K562 (cell line): ENCODE measurements at regions not wholly inside any gene's neighbourhood (a gene's known extent, or its start where the extent isn't known, plus 50 kb on each side); places are given as distances from the start of the nearest gene placed in this dataset.

Source experiments
- DNMT1 ChIP-seq: fragments of 450-650 bp; IDR thresholded peaks from 2 replicates; pipeline ENCODE4 v1.6.1; 2016; ENCODE audit warnings: antibody characterized with exemption, mild to moderate bottlenecking
- FOXA3 ChIP-seq, 2 experiments: fragments of 450-650 bp in 1 of 2; sonication (generic) in 1 of 2; formaldehyde crosslinking; IDR thresholded peaks in 1 of 2; conservative IDR thresholded peaks in 1 of 2; 2 replicates each; pipeline versions ENCODE4 v1.4.0 to v1.8.0; 2020 to 2022; ENCODE audit warnings: mild to moderate bottlenecking in 2 of 2, missing genetic modification reagents in 1 of 2
- HOMEZ ChIP-seq: fragments of 250-450 bp; sonication (Bioruptor Pico); IDR thresholded peaks from 2 replicates; pipeline ENCODE4 v1.4.0; 2020; ENCODE audit warnings: mild to moderate bottlenecking, moderate library complexity
- HOXB6 ChIP-seq: fragments of 250-450 bp; sonication (Bioruptor Pico); IDR thresholded peaks from 2 replicates; pipeline ENCODE4 v1.5.1; 2022; ENCODE audit warnings: mild to moderate bottlenecking, borderline replicate concordance
- KDM1A ChIP-seq, 2 experiments: fragments of 450-650 bp; IDR thresholded peaks; 2 replicates each; pipeline ENCODE4 v1.6.1; 2016; ENCODE audit warnings: mild to moderate bottlenecking in 2 of 2
- SPI1 ChIP-seq: IDR thresholded peaks from 2 replicates; pipeline ENCODE4 v1.6.1; 2011; ENCODE audit warnings: low read depth, low read length, control low read depth, borderline replicate concordance
- ZNF274 ChIP-seq: IDR thresholded peaks from 2 replicates; pipeline ENCODE4 v1.6.1; 2011; ENCODE audit warnings: low read depth, mild to moderate bottlenecking, low read length, moderate library complexity, borderline replicate concordance
- TF ChIP-seq, protein P1 (sequence below), 3 experiments: IDR thresholded peaks in 2 of 3; conservative IDR thresholded peaks in 1 of 3; 2 replicates each; pipeline ENCODE4 v1.5.1; 2011 to 2012; ENCODE audit warnings: low read length in 3 of 3, mild to moderate bottlenecking in 3 of 3, control low read depth in 2 of 3, improper control_type of control experiment in 1 of 3, inconsistent platforms in 1 of 3, low read depth in 1 of 3, mixed read lengths in 1 of 3, moderate library complexity in 1 of 3; ENCODE audit not compliant: insufficient read depth in 2 of 3

GRCh38 chr2:104340162-104340561 is 513.8 kb upstream of the POU3F3 start:
- TF ChIP-seq DNMT1 (no peak), SPI1 (no peak), HOXB6 (no peak), FOXA3 (CRISPR knock-in tag; conservative IDR thresholded peaks at IDR 0.05 in 1 of 2, IDR thresholded peaks at IDR 0.05 in 1 of 2) (no peak), ZNF274 (no peak), KDM1A (IDR thresholded peaks at IDR 0.05) (no peak), HOMEZ (CRISPR knock-in tag) (no peak)
- TF ChIP-seq, protein P1, sequence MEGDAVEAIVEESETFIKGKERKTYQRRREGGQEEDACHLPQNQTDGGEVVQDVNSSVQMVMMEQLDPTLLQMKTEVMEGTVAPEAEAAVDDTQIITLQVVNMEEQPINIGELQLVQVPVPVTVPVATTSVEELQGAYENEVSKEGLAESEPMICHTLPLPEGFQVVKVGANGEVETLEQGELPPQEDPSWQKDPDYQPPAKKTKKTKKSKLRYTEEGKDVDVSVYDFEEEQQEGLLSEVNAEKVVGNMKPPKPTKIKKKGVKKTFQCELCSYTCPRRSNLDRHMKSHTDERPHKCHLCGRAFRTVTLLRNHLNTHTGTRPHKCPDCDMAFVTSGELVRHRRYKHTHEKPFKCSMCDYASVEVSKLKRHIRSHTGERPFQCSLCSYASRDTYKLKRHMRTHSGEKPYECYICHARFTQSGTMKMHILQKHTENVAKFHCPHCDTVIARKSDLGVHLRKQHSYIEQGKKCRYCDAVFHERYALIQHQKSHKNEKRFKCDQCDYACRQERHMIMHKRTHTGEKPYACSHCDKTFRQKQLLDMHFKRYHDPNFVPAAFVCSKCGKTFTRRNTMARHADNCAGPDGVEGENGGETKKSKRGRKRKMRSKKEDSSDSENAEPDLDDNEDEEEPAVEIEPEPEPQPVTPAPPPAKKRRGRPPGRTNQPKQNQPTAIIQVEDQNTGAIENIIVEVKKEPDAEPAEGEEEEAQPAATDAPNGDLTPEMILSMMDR (IDR thresholded peaks at IDR 0.05 in 2 of 3, conservative IDR thresholded peaks at IDR 0.05 in 1 of 3; ENCODE audit: insufficient read depth in 2 of 3, low read depth in 1 of 3, low read length in 3 of 3): no peak
